ENCODE measurements at regions not wholly inside any gene's neighbourhood (a gene's known extent, or its start where the extent isn't known, plus 50 kb on each side); places are given as distances from the start of the nearest gene placed in this dataset.

DNA sequence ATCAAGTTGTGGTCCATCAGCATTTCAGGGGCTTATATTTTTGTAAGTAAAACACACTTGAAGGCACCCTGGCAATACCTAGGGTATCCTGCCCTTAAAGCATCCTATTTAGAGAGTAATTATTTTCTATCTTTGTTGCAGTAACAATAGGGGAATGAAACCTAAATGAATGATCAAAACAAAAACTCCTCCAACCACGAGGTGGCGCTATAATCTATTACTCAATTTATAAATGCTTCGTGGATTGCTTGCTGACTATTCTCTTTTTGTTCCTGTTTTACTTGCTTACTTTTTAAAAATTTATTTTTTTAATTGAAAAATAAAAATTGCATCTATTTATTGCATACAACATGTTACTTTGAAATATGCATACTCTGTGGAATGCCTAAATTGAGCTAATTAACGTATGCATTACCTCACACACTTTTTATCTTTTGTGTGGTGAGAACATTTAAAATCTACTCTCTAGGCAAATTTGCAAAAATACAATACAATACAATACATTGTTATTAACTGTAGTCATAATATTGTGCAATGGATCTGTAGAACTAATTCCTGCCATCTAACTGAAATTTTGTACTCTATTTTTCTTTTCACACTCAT is 147.7 kb upstream of the BMPER start:
- TF ChIP-seq, protein P1, sequence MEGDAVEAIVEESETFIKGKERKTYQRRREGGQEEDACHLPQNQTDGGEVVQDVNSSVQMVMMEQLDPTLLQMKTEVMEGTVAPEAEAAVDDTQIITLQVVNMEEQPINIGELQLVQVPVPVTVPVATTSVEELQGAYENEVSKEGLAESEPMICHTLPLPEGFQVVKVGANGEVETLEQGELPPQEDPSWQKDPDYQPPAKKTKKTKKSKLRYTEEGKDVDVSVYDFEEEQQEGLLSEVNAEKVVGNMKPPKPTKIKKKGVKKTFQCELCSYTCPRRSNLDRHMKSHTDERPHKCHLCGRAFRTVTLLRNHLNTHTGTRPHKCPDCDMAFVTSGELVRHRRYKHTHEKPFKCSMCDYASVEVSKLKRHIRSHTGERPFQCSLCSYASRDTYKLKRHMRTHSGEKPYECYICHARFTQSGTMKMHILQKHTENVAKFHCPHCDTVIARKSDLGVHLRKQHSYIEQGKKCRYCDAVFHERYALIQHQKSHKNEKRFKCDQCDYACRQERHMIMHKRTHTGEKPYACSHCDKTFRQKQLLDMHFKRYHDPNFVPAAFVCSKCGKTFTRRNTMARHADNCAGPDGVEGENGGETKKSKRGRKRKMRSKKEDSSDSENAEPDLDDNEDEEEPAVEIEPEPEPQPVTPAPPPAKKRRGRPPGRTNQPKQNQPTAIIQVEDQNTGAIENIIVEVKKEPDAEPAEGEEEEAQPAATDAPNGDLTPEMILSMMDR (IDR thresholded peaks at IDR 0.05) = peak; percentile 80
- no peak for TF ChIP-seq EZH2 (IDR thresholded peaks at IDR 0.05; ENCODE audit: borderline replicate concordance, insufficient read depth, low read depth, low read length, poor library complexity, severe bottlenecking)
